Adrenal gland (tissue), 9 donors: ENCODE measurements at regions not wholly inside any gene's neighbourhood (a gene's known extent, or its start where the extent isn't known, plus 50 kb on each side); places are given as distances from the start of the nearest gene placed in this dataset.
"Not testable (repeated sequence)": the region's sequence is repeated elsewhere in the genome, so short reads cannot be mapped to it uniquely, and the experiment has no call there.

Experiments used
- DNase-seq, 7 donors: peaks; one replicate each; pipeline ENCODE4 v3.0.0-alpha.2; 2019 to 2020
- H3K27ac ChIP-seq, 5 donors: fragments of 200-600 bp; sonication (generic) in 4 of 5; 1 replicate in 3 of 5; 2 replicates in 2 of 5; pipeline versions ENCODE4 v1.5.1 to v1.8.0; 2016 to 2020; ENCODE audit warnings: mild to moderate bottlenecking in 1 of 5
- H3K27me3 ChIP-seq: fragments of 200-600 bp; 2 replicates; pipeline ENCODE4 v1.8.0; 2021
- H3K36me3 ChIP-seq, 2 donors: fragments of 200-600 bp; replicated peaks in 1 of 2; 1 replicate in 1 of 2; 2 replicates in 1 of 2; pipeline versions ENCODE4 v1.5.1 to v1.8.0; 2018 to 2022
- H3K4me1 ChIP-seq, 2 donors: fragments of 200-600 bp; replicated peaks in 1 of 2; 1 replicate in 1 of 2; 2 replicates in 1 of 2; pipeline versions ENCODE4 v1.5.1 to v1.8.0; 2018 to 2021
- H3K4me3 ChIP-seq, 4 donors: fragments of 200-600 bp; sonication (generic) in 3 of 4; one replicate each; pipeline ENCODE4 v1.5.1; 2016 to 2018
- H3K9me3 ChIP-seq, 3 donors: fragments of 200-600 bp; sonication (generic) in 1 of 3; replicated peaks in 1 of 3; 1 replicate in 2 of 3; 2 replicates in 1 of 3; pipeline versions ENCODE4 v1.5.1 to v1.8.0; 2016 to 2021
- CTCF ChIP-seq, 6 experiments: fragments of 450-650 bp in 4 of 6; fragments of 200-600 bp in 2 of 6; sonication (generic) in 1 of 6; IDR thresholded peaks; 1 replicate in 5 of 6; 2 replicates in 1 of 6; pipeline versions ENCODE4 v1.5.1 to v1.8.0; 2016 to 2021; ENCODE audit warnings: antibody characterized with exemption in 6 of 6, mild to moderate bottlenecking in 2 of 6, moderate library complexity in 1 of 6
- POLR2A ChIP-seq, 2 donors: fragments of 450-650 bp; IDR thresholded peaks; one replicate each; pipeline ENCODE4 v1.6.1; 2017; ENCODE audit warnings: antibody characterized with exemption in 2 of 2, mild to moderate bottlenecking in 2 of 2, moderate library complexity in 1 of 2
- WGBS, 4 donors: extraction: QIAGEN DNeasy Blood & Tissue Kit in 2 of 4; methylation state at CpG; one replicate each; pipeline versions ENCODE4 v1.1.5 to v1.1.7; 2013 to 2017; 5-methylcytosine and 5-hydroxymethylcytosine counted together
- intact Hi-C, 2 donors: fragments of 100-400 bp; cut with DNase I; formaldehyde crosslinking; loops; one replicate each; pipeline versions ENCODE4 v1.14.1 to v1.15.0; 2022 to 2023
- donor health status: healthy with polysubstance abuse.
- donor health status: Bipolar disorder and iron deficiency.
- donor health status: DM: yes; HTN: yes; CAD: no.
- donor health status: DM: no; HTN: no; CAD: no.
- donor health status: DM: no; HTN: no; CAD: no.

- Histone ChIP-seq H3K27me3 (no peaks in the 10 kb centered on the region), H3K9me3 (no peaks in the 10 kb centered on the region), H3K36me3 (no peaks in the 10 kb centered on the region), H3K27ac (no peak overlapping the region), H3K4me3 (no peak overlapping the region), H3K4me1 (no peaks in the 10 kb centered on the region)
- 56 to 70% (median 62%) methylated on average over 2 of the region's 2 CpGs for WGBS, 4 donors
- intact Hi-C loops: no loop called here
- no peak for TF ChIP-seq CTCF (IDR thresholded peaks at IDR 0.05)
- no peak for TF ChIP-seq POLR2A (IDR thresholded peaks at IDR 0.05)
- DNase-seq: no peak
Observed at GRCh38 chr9:104301755-104302154, 202.3 kb upstream of the OR13F1 start.

- whole genome bisulfite sequencing, 4 donors: 79 to 85% (median 84%) methylated on average over 4 of the region's 4 CpGs
- no peaks in the 10 kb centered on the region for H3K9me3 ChIP-seq
- no peak overlapping the region for H3K4me3 ChIP-seq
- H3K27me3 ChIP-seq: no peaks in the 10 kb centered on the region
- intact Hi-C loops: no loop called here
- no peaks in the 10 kb centered on the region for H3K4me1 ChIP-seq
- DNase-seq: no peak
- TF ChIP-seq POLR2A (IDR thresholded peaks at IDR 0.05): no peak
- no peak for TF ChIP-seq CTCF (IDR thresholded peaks at IDR 0.05)
- H3K36me3 ChIP-seq: no peaks in the 10 kb centered on the region
- H3K27ac ChIP-seq: no peak overlapping the region
Observed at GRCh38 chr9:104302775-104303174, 201.3 kb upstream of the OR13F1 start.

GRCh38 chr9:104304925-104305324, 199.1 kb upstream of the OR13F1 start:
- Histone ChIP-seq H3K36me3 (no peaks in the 10 kb centered on the region), H3K4me1 (no peaks in the 10 kb centered on the region), H3K4me3 (no peak overlapping the region), H3K27ac (no peak overlapping the region), H3K9me3 (no peaks in the 10 kb centered on the region), H3K27me3 (no peaks in the 10 kb centered on the region)
- TF ChIP-seq POLR2A (IDR thresholded peaks at IDR 0.05): no peak
- WGBS, 4 donors: 75 to 86% (median 85%) methylated on average over 2 to 5 of the region's 5 CpGs
- no peak for DNase-seq
- intact Hi-C loops: no loop called here

- no peak overlapping the region for H3K4me3 ChIP-seq
- no peaks in the 10 kb centered on the region for H3K36me3 ChIP-seq
- no peak overlapping the region for H3K27ac ChIP-seq
- DNase-seq: no peak
- no peaks in the 10 kb centered on the region for H3K4me1 ChIP-seq
- TF ChIP-seq POLR2A (IDR thresholded peaks at IDR 0.05) (no peak), CTCF (IDR thresholded peaks at IDR 0.05) (no peak)
- no peaks in the 10 kb centered on the region for H3K27me3 ChIP-seq
- 66 to 85% (median 73%) methylated on average over 5 of the region's 5 CpGs for WGBS, 4 donors
- intact Hi-C loops: no loop called here
- H3K9me3 ChIP-seq: no peaks in the 10 kb centered on the region
Observed at GRCh38 chr9:104313396-104314110, 190.5 kb upstream of the OR13F1 start.

GRCh38 chr9:104316201-104317009, 187.7 kb upstream of the OR13F1 start:
- H3K4me3 ChIP-seq, H3K36me3 ChIP-seq, DNase-seq, H3K27me3 ChIP-seq, H3K4me1 ChIP-seq, H3K9me3 ChIP-seq, H3K27ac ChIP-seq, intact Hi-C loops: not testable (repeated sequence)
- 92 to 95% (median 94%) methylated on average over 19 to 50 of the region's 50 CpGs for WGBS, 4 donors
